ENCODE measurements at regions not wholly inside any gene's neighbourhood (a gene's known extent, or its start where the extent isn't known, plus 50 kb on each side); places are given as distances from the start of the nearest gene placed in this dataset.

GRCh38 chr1:88284666-88285366, 399.3 kb upstream of the PKN2 start (continued):
- TF ChIP-seq TSHZ2 (CRISPR knock-in tag; IDR thresholded peaks at IDR 0.05), result no peak

- no peak for TF ChIP-seq CREB5 (CRISPR knock-in tag; IDR thresholded peaks at IDR 0.05; ENCODE audit: low read depth)
- no peak for TF ChIP-seq POU6F1 (CRISPR knock-in tag; IDR thresholded peaks at IDR 0.05; ENCODE audit: borderline replicate concordance, low read depth)
- TF ChIP-seq OSR1 (CRISPR knock-in tag; IDR thresholded peaks at IDR 0.05), result no peak
- no peak for TF ChIP-seq BACH2 (CRISPR knock-in tag; IDR thresholded peaks at IDR 0.05; ENCODE audit: borderline replicate concordance)
- TF ChIP-seq ZFP3 (CRISPR knock-in tag; IDR thresholded peaks at IDR 0.05), result no peak
- no peak for TF ChIP-seq ZNF70 (CRISPR knock-in tag; IDR thresholded peaks at IDR 0.05)
- TF ChIP-seq RARB (CRISPR knock-in tag; IDR thresholded peaks at IDR 0.05), result no peak
- TF ChIP-seq SNAI2 (CRISPR knock-in tag; IDR thresholded peaks at IDR 0.05), result no peak
- no peak for TF ChIP-seq PPARA (CRISPR knock-in tag; IDR thresholded peaks at IDR 0.05; ENCODE audit: borderline replicate concordance)
- no peak for TF ChIP-seq ISL1 (CRISPR knock-in tag; IDR thresholded peaks at IDR 0.05)
- ATAC-seq, result no peak
Measured at GRCh38 chr1:88286716-88287115, 397.4 kb upstream of the PKN2 start.

- no peak for ATAC-seq
- TF ChIP-seq ZC3H10 (CRISPR knock-in tag; IDR thresholded peaks at IDR 0.05) (no peak), SNAI2 (CRISPR knock-in tag; IDR thresholded peaks at IDR 0.05) (no peak), ZNF70 (CRISPR knock-in tag; IDR thresholded peaks at IDR 0.05) (no peak), TOX (CRISPR knock-in tag; IDR thresholded peaks at IDR 0.05; ENCODE audit: borderline replicate concordance) (no peak), GLIS3 (CRISPR knock-in tag; IDR thresholded peaks at IDR 0.05) (no peak), ZFP30 (CRISPR knock-in tag; IDR thresholded peaks at IDR 0.05) (no peak), CREB5 (CRISPR knock-in tag; IDR thresholded peaks at IDR 0.05; ENCODE audit: low read depth) (no peak), ARNTL (CRISPR knock-in tag; IDR thresholded peaks at IDR 0.05; ENCODE audit: borderline replicate concordance, low read depth) (no peak), CSRNP3 (CRISPR knock-in tag; IDR thresholded peaks at IDR 0.05) (no peak), ZNF8 (CRISPR knock-in tag; IDR thresholded peaks at IDR 0.05) (no peak)
Measured at GRCh38 chr1:88288571-88288970, 395.5 kb upstream of the PKN2 start.

- ATAC-seq, result no peak
- TF ChIP-seq ZC3H10 (CRISPR knock-in tag; IDR thresholded peaks at IDR 0.05) (no peak), ZFP3 (CRISPR knock-in tag; IDR thresholded peaks at IDR 0.05) (no peak), POU6F1 (CRISPR knock-in tag; IDR thresholded peaks at IDR 0.05; ENCODE audit: borderline replicate concordance, low read depth) (no peak), ESRRG (CRISPR knock-in tag; IDR thresholded peaks at IDR 0.05) (no peak), PPARA (CRISPR knock-in tag; IDR thresholded peaks at IDR 0.05; ENCODE audit: borderline replicate concordance) (no peak), GLIS3 (CRISPR knock-in tag; IDR thresholded peaks at IDR 0.05) (no peak), ZNF565 (CRISPR knock-in tag; conservative IDR thresholded peaks at IDR 0.05; ENCODE audit: low read depth) (no peak), CREB5 (CRISPR knock-in tag; IDR thresholded peaks at IDR 0.05; ENCODE audit: low read depth) (no peak), RARB (CRISPR knock-in tag; IDR thresholded peaks at IDR 0.05) (no peak)
Measured at GRCh38 chr1:88289401-88290102, 394.5 kb upstream of the PKN2 start.
